Hepatocyte (in vitro differentiated cells): ENCODE measurements at regions not wholly inside any gene's neighbourhood (a gene's known extent, or its start where the extent isn't known, plus 50 kb on each side); places are given as distances from the start of the nearest gene placed in this dataset.

Source experiments
- DNase-seq: peaks from one replicate; pipeline ENCODE4 v3.0.0-alpha.2; 2016; ENCODE audit warnings: low spot score
- H2AFZ ChIP-seq: fragments of 200-600 bp; sonication (generic); 2 replicates; pipeline ENCODE4 v1.6.0; 2016; ENCODE audit warnings: antibody characterized with exemption, mild to moderate bottlenecking
- H3K27ac ChIP-seq: fragments of 200-600 bp; sonication (generic); 2 replicates; pipeline ENCODE4 v1.5.1; 2016; ENCODE audit warnings: mild to moderate bottlenecking
- H3K27me3 ChIP-seq: fragments of 200-600 bp; sonication (generic); 2 replicates; pipeline ENCODE4 v1.6.1; 2016
- H3K36me3 ChIP-seq: fragments of 200-600 bp; sonication (generic); replicated peaks from 2 replicates; pipeline ENCODE4 v1.5.1; 2016; ENCODE audit warnings: low read depth; ENCODE audit not compliant: insufficient read depth
- H3K4me1 ChIP-seq: fragments of 200-600 bp; sonication (generic); 2 replicates; pipeline ENCODE4 v1.5.1; 2016; ENCODE audit warnings: mild to moderate bottlenecking, moderate library complexity; ENCODE audit not compliant: insufficient read depth
- H3K4me2 ChIP-seq: fragments of 200-600 bp; sonication (generic); 2 replicates; pipeline ENCODE4 v1.6.0; 2016
- H3K4me3 ChIP-seq: fragments of 200-600 bp; sonication (generic); 2 replicates; pipeline ENCODE4 v1.5.1; 2016; ENCODE audit warnings: mild to moderate bottlenecking
- H3K79me2 ChIP-seq: fragments of 200-600 bp; sonication (generic); 2 replicates; pipeline ENCODE4 v1.6.0; 2017; ENCODE audit warnings: mild to moderate bottlenecking
- H3K9me2 ChIP-seq: fragments of 200-600 bp; sonication (generic); replicated peaks from 2 replicates; pipeline ENCODE4 v1.6.0; 2017; ENCODE audit warnings: mild to moderate bottlenecking; ENCODE audit not compliant: insufficient read depth
- H3K9me3 ChIP-seq: fragments of 200-600 bp; sonication (generic); 2 replicates; pipeline ENCODE4 v1.5.1; 2016; ENCODE audit warnings: low read depth, mild to moderate bottlenecking
- H4K20me1 ChIP-seq: fragments of 200-600 bp; sonication (generic); 2 replicates; pipeline ENCODE4 v1.6.0; 2016; ENCODE audit warnings: mild to moderate bottlenecking; ENCODE audit not compliant: insufficient read depth, poor library complexity, severe bottlenecking
- EZH2 ChIP-seq: fragments of 200-600 bp; sonication (generic); IDR thresholded peaks from 2 replicates; pipeline ENCODE4 v1.6.1; 2016; ENCODE audit warnings: antibody characterized with exemption, mild to moderate bottlenecking, borderline replicate concordance
- EZH2phosphoT487 ChIP-seq: fragments of 200-600 bp; sonication (generic); IDR thresholded peaks from one replicate; pipeline ENCODE4 v1.6.1; 2018; ENCODE audit warnings: antibody characterized with exemption, mild to moderate bottlenecking, low read depth, moderate library complexity; ENCODE audit not compliant: unreplicated experiment, severe bottlenecking
- WGBS: methylation state at CpG from one replicate; pipeline ENCODE4 v1.1.6; 2016; ENCODE audit warnings: low lambda C conversion rate; ENCODE audit errors: missing lambda C conversion rate; 5-methylcytosine and 5-hydroxymethylcytosine counted together
- TF ChIP-seq, protein P1 (sequence below): fragments of 200-600 bp; sonication (generic); IDR thresholded peaks from 2 replicates; pipeline ENCODE4 v1.5.1; 2016; ENCODE audit warnings: antibody characterized with exemption, mild to moderate bottlenecking; ENCODE audit not compliant: poor library complexity

GRCh38 chr4:177573507-177573906 lies 131.3 kb upstream of the AGA start:
- no peaks in the 10 kb centered on the region for H3K79me2 ChIP-seq
- WGBS: 73% methylated on average over 2 of the region's 2 CpGs
- peaks cover 5% of the 10 kb centered on the region for H3K4me1 ChIP-seq
- no peaks in the 10 kb centered on the region for H4K20me1 ChIP-seq
- no peaks in the 10 kb centered on the region for H3K36me3 ChIP-seq
- no peak for TF ChIP-seq EZH2phosphoT487
- TF ChIP-seq EZH2: no peak
- TF ChIP-seq, protein P1, sequence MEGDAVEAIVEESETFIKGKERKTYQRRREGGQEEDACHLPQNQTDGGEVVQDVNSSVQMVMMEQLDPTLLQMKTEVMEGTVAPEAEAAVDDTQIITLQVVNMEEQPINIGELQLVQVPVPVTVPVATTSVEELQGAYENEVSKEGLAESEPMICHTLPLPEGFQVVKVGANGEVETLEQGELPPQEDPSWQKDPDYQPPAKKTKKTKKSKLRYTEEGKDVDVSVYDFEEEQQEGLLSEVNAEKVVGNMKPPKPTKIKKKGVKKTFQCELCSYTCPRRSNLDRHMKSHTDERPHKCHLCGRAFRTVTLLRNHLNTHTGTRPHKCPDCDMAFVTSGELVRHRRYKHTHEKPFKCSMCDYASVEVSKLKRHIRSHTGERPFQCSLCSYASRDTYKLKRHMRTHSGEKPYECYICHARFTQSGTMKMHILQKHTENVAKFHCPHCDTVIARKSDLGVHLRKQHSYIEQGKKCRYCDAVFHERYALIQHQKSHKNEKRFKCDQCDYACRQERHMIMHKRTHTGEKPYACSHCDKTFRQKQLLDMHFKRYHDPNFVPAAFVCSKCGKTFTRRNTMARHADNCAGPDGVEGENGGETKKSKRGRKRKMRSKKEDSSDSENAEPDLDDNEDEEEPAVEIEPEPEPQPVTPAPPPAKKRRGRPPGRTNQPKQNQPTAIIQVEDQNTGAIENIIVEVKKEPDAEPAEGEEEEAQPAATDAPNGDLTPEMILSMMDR: no peak
- no peak overlapping the region for H3K27ac ChIP-seq
- no peak overlapping the region for H3K4me2 ChIP-seq
- no peak overlapping the region for H3K4me3 ChIP-seq
- no peaks in the 10 kb centered on the region for H3K9me3 ChIP-seq
- no peak overlapping the region for H2AFZ ChIP-seq
- no peaks in the 10 kb centered on the region for H3K27me3 ChIP-seq
- no peak for DNase-seq
- H3K9me2 ChIP-seq: no peaks in the 10 kb centered on the region

DNA sequence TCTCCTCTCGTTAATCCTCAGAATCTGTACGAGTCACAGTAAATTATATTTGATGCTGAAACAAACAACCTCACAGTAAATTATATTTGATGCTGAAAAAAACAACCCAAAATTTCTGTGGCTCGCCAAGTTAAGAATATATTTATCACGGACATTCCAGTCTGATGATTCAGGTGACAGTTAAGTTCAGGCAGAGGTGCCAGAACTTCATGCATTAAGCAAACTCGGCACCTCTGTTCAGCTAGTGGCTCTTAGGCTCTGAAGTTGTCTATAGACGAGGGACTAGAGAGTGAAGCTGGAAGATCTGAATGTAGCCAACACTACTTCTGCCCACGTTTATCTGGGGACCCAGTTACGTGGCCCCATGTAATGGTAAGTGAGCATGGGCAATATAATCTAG lies 132.2 kb upstream of the AGA start:
- Histone ChIP-seq H2AFZ (no peak overlapping the region), H3K36me3 (no peaks in the 10 kb centered on the region), H3K9me3 (no peaks in the 10 kb centered on the region), H3K9me2 (no peaks in the 10 kb centered on the region), H3K4me3 (no peak overlapping the region), H3K4me2 (no peak overlapping the region), H4K20me1 (no peaks in the 10 kb centered on the region), H3K27me3 (no peaks in the 10 kb centered on the region), H3K27ac (no peak overlapping the region), H3K4me1 (peaks cover 4% of the 10 kb centered on the region), H3K79me2 (no peaks in the 10 kb centered on the region)
- 79% methylated on average over 8 of the region's 8 CpGs for WGBS
- no peak for DNase-seq
- TF ChIP-seq, protein P1: no peak
- TF ChIP-seq EZH2phosphoT487 (no peak), EZH2 (no peak)

DNA sequence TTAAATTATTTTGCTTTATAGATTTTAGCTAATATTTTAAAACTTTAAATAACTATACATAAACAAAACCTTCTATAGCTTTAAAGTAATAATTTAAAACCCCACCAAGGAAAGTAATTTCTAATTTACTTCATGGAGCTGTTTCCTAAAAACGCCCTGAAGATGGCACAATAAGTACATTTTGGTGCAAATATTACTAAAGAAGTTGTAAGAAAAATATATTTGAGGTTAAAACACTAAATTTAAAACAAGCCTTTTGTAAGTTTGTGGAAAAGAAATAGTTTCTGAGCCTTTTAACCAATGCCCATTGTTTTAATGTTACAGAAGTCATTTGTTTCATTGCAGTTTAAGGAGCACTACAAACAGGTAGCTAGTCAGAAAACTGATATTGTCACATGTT lies 137.4 kb upstream of the AGA start:
- Histone ChIP-seq H3K4me3 (no peak overlapping the region), H3K27me3 (no peaks in the 10 kb centered on the region), H2AFZ (no peak overlapping the region), H3K27ac (no peak overlapping the region), H3K79me2 (no peaks in the 10 kb centered on the region), H3K9me3 (no peaks in the 10 kb centered on the region), H3K4me1 (no peaks in the 10 kb centered on the region), H3K9me2 (no peaks in the 10 kb centered on the region), H3K36me3 (no peaks in the 10 kb centered on the region), H4K20me1 (no peaks in the 10 kb centered on the region), H3K4me2 (no peak overlapping the region)
- WGBS: 63% methylated on average over 1 of the region's 1 CpG
- DNase-seq: no peak
- no peak for TF ChIP-seq EZH2
- TF ChIP-seq, protein P1: peak; percentile 46

DNA sequence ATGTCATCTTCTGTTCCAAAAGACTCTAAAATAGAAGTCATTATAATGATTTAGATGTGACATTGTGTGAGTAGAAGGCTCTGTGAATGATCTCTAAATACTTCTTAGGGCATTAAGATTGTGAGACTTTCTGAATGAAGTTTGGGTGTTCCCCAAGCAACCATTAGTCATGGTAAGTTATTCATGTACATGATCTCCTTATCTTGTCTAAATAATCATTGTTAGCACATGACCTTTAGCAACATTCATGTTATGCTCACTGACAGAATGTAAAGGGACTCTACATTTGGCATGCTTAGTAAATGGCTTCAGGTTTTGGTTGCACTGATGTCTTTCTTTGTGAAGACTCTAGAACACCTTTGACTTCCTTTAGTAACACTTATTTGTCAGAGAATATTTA lies 140.8 kb upstream of the AGA start:
- H2AFZ ChIP-seq: no peak overlapping the region
- no peak overlapping the region for H3K4me2 ChIP-seq
- no peaks in the 10 kb centered on the region for H3K79me2 ChIP-seq
- DNase-seq: no peak
- H3K36me3 ChIP-seq: no peaks in the 10 kb centered on the region
- H3K27ac ChIP-seq: no peak overlapping the region
- no peaks in the 10 kb centered on the region for H3K9me3 ChIP-seq
- no peaks in the 10 kb centered on the region for H3K4me1 ChIP-seq
- H4K20me1 ChIP-seq: no peaks in the 10 kb centered on the region
- no peaks in the 10 kb centered on the region for H3K27me3 ChIP-seq
- H3K4me3 ChIP-seq: no peak overlapping the region
- no peaks in the 10 kb centered on the region for H3K9me2 ChIP-seq
- no peak for TF ChIP-seq EZH2phosphoT487
- no peak for TF ChIP-seq EZH2
- TF ChIP-seq, protein P1: no peak
